ENCODE measurements at regions not wholly inside any gene's neighbourhood (a gene's known extent, or its start where the extent isn't known, plus 50 kb on each side); places are given as distances from the start of the nearest gene placed in this dataset.

DNA sequence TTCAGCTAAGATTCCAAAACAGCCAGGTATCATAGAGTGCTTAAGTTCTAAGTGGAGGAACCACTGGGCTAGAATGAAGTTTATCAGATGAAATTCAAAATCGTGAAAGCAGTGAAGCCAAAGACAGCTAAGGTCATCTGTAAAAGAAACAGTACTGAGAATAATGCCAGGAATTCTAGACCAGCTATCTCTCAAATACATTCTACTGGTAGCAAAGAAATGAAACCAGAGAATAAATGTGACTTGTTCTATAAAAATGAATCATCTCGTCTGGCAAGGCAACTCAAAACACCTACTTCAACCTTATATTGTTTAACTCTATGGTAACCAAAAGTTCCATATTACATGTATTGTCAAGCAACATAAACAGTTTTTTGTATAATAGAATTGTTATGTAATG lies 51.3 kb upstream of the RGMB start:
- TF ChIP-seq PKNOX1 (IDR thresholded peaks at IDR 0.05) (no peak), FOXK2 (IDR thresholded peaks at IDR 0.05) (no peak), ELF4 (IDR thresholded peaks at IDR 0.05) (no peak), NFRKB (IDR thresholded peaks at IDR 0.05) (no peak), HDGF (IDR thresholded peaks at IDR 0.05; ENCODE audit: borderline replicate concordance) (no peak)
